Left renal pelvis (tissue), 4 donors: ENCODE measurements at regions not wholly inside any gene's neighbourhood (a gene's known extent, or its start where the extent isn't known, plus 50 kb on each side); places are given as distances from the start of the nearest gene placed in this dataset.

Source experiments
- DNase-seq, 4 donors: peaks; one replicate each; pipeline ENCODE4 v3.0.0-alpha.2; 2013; ENCODE audit warnings: low read depth in 4 of 4, low spot score in 3 of 4

- DNase-seq = no peak
Observed at GRCh38 chr3:170784406-170784805, 85.6 kb downstream of the RPL22L1 start.

- DNase-seq = no peak
Observed at GRCh38 chr3:170780955-170781354, 89.0 kb downstream of the RPL22L1 start.

- DNase-seq = no peak
Observed at GRCh38 chr3:170780471-170780870, 89.5 kb downstream of the RPL22L1 start.

- DNase-seq = no peak
Observed at GRCh38 chr3:170778240-170779217, 91.5 kb downstream of the RPL22L1 start.

- no peak for DNase-seq
Observed at GRCh38 chr3:170777564-170777926, 92.5 kb downstream of the RPL22L1 start.

GRCh38 chr3:170776887-170777563 lies 93.0 kb downstream of the RPL22L1 start:
- DNase-seq = no peak

- DNase-seq = no peak
Observed at GRCh38 chr3:170773682-170774425, 96.1 kb downstream of the RPL22L1 start.

GRCh38 chr3:170772175-170772574 lies 97.8 kb downstream of the RPL22L1 start:
- peak in 1 of 4 donors; percentile 29 for DNase-seq

- no peak for DNase-seq
Observed at GRCh38 chr3:170768334-170768801, 101.6 kb downstream of the RPL22L1 start.

GRCh38 chr3:170767576-170767941 lies 102.4 kb downstream of the RPL22L1 start:
- DNase-seq = no peak

GRCh38 chr3:170766823-170767575 lies 103.0 kb downstream of the RPL22L1 start:
- no peak for DNase-seq

GRCh38 chr3:170766253-170766652 lies 103.7 kb downstream of the RPL22L1 start:
- no peak for DNase-seq

GRCh38 chr3:170765419-170766078 lies 104.4 kb downstream of the RPL22L1 start:
- no peak for DNase-seq

- DNase-seq = no peak
Observed at GRCh38 chr3:170764017-170764416, 106.0 kb downstream of the RPL22L1 start.

GRCh38 chr3:170762064-170762463 lies 107.9 kb downstream of the RPL22L1 start:
- no peak for DNase-seq

- DNase-seq = no peak
Observed at GRCh38 chr3:170761103-170761502, 108.9 kb downstream of the RPL22L1 start.

- no peak for DNase-seq
Observed at GRCh38 chr3:170760174-170760526, 109.8 kb downstream of the RPL22L1 start.

GRCh38 chr3:170759511-170760173 lies 110.4 kb downstream of the RPL22L1 start:
- DNase-seq = no peak

GRCh38 chr3:170757038-170757437 lies 113.0 kb downstream of the RPL22L1 start:
- DNase-seq = no peak
